K562 (cell line): ENCODE measurements at regions not wholly inside any gene's neighbourhood (a gene's known extent, or its start where the extent isn't known, plus 50 kb on each side); places are given as distances from the start of the nearest gene placed in this dataset.

Source experiments
- ATAC-seq: fragments of 200-7000 bp; cut with Tn5 transposase; 3 replicates; pipeline ENCODE4 v1.9.1; 2020; ENCODE audit warnings: moderate library complexity
- BruUV-seq: library from RNA; stranded (reverse); fragments of 400-500 nt; replicated peaks from 2 replicates; lab custom pipeline; 2021; lab: Mats Ljungman, UMichigan
- CTCF ChIA-PET: fragments of 300-600 bp; formaldehyde crosslinking; extraction: SDS; loops from one replicate; lab custom pipeline; 2021; ENCODE audit warnings: low intra/inter-chr PET ratio; lab: Yijun Ruan, JAX
- POLR2A ChIA-PET: fragments of 300-600, 350-650 bp; sonication (Branson Sonifier 250); formaldehyde crosslinking; extraction: SDS; loops from one replicate; lab custom pipeline; 2021; ENCODE audit warnings: antibody characterized with exemption, inconsistent platforms; lab: Yijun Ruan, JAX
- DNase-seq, 4 experiments: peaks; one replicate each; pipeline versions ENCODE4 v3.0.0 to v3.0.0-alpha.2; 2011 to 2018; ENCODE audit warnings: low spot score in 3 of 4, mixed read lengths in 3 of 4; ENCODE audit errors: extremely low read depth in 1 of 4
- FAIRE-seq: peaks from 2 replicates; lab custom pipeline; 2011; peaks lifted over from hg19 to GRCh38; lab: Jason Lieb, UNC
- H2AFZ ChIP-seq: 2 replicates; pipeline ENCODE4 v1.6.0; 2011; ENCODE audit warnings: low read depth, low read length, control low read depth, inconsistent platforms
- H3K27ac ChIP-seq: fragments of 200-600 bp; 3 replicates; pipeline ENCODE4 v1.8.0; 2011; ENCODE audit warnings: low read depth, mild to moderate bottlenecking, control low read depth, inconsistent platforms, low read length, moderate library complexity, mixed read lengths; ENCODE audit errors: extremely low read depth
- H3K27me3 ChIP-seq, 2 experiments: fragments of 300-600 bp in 1 of 2; 2 replicates in 1 of 2; 3 replicates in 1 of 2; pipeline versions ENCODE4 v1.6.0 to v1.8.0; 2011; ENCODE audit warnings: inconsistent platforms in 2 of 2, low read length in 2 of 2, mild to moderate bottlenecking in 1 of 2, mixed read lengths in 1 of 2, moderate library complexity in 1 of 2; ENCODE audit not compliant: control insufficient read depth in 2 of 2, insufficient read depth in 2 of 2
- H3K36me3 ChIP-seq: fragments of 300-600 bp; 3 replicates; pipeline ENCODE4 v1.8.0; 2011; ENCODE audit warnings: mild to moderate bottlenecking, low read length, inconsistent platforms; ENCODE audit not compliant: control insufficient read depth, insufficient read depth
- H3K4me1 ChIP-seq, 2 experiments: fragments of 200-600 bp in 1 of 2; replicated peaks in 1 of 2; 2 replicates in 1 of 2; 3 replicates in 1 of 2; pipeline versions ENCODE4 v1.5.1 to v1.8.0; 2011; ENCODE audit warnings: inconsistent platforms in 2 of 2, low read length in 2 of 2, mild to moderate bottlenecking in 1 of 2, mixed read lengths in 1 of 2, moderate library complexity in 1 of 2; ENCODE audit not compliant: control insufficient read depth in 2 of 2, insufficient read depth in 2 of 2
- H3K4me2 ChIP-seq: 2 replicates; pipeline ENCODE4 v1.6.1; 2011; ENCODE audit warnings: low read length, control low read depth, inconsistent platforms, mixed read lengths; ENCODE audit not compliant: insufficient read depth
- H3K4me3 ChIP-seq: fragments of 200-600 bp; sonication (generic), shearing (Covaris generic); 2 replicates; pipeline ENCODE4 v1.5.1; 2016; ENCODE audit warnings: control low read depth, inconsistent platforms
- H3K79me2 ChIP-seq: fragments of 200-600 bp; 3 replicates; pipeline ENCODE4 v1.8.0; 2011; ENCODE audit warnings: low read length, inconsistent platforms; ENCODE audit not compliant: control insufficient read depth, insufficient read depth
- H3K9ac ChIP-seq, 2 experiments: 2 replicates each; pipeline versions ENCODE4 v1.6.0 to v1.6.1; 2011; ENCODE audit warnings: low read depth in 2 of 2, low read length in 2 of 2, control low read depth in 1 of 2, inconsistent platforms in 1 of 2, mild to moderate bottlenecking in 1 of 2, mixed read lengths in 1 of 2; ENCODE audit not compliant: insufficient read depth in 1 of 2
- H3K9me1 ChIP-seq: one replicate; pipeline ENCODE4 v1.6.0; 2011; ENCODE audit warnings: inconsistent platforms, mild to moderate bottlenecking, low read length, moderate library complexity; ENCODE audit not compliant: control insufficient read depth, insufficient read depth
- H3K9me3 ChIP-seq: replicated peaks from 2 replicates; pipeline ENCODE4 v1.5.1; 2011; ENCODE audit warnings: low read depth, low read length, inconsistent platforms; ENCODE audit not compliant: control insufficient read depth, insufficient read depth
- H4K20me1 ChIP-seq: replicated peaks from 2 replicates; pipeline ENCODE4 v1.6.1; 2011; ENCODE audit warnings: low read length, inconsistent platforms, mixed read lengths; ENCODE audit not compliant: control insufficient read depth, insufficient read depth
- ATF7 ChIP-seq: fragments of 450-650 bp; IDR thresholded peaks from 2 replicates; pipeline ENCODE4 v1.7.1; 2014; ENCODE audit warnings: mild to moderate bottlenecking, moderate library complexity
- BACH1 ChIP-seq: fragments of 200-800 bp; sonication (Bioruptor generic); IDR thresholded peaks from 2 replicates; pipeline ENCODE4 v1.6.1; 2016; ENCODE audit warnings: missing genetic modification characterization, missing compliant biosample characterization
- DPF2 ChIP-seq: fragments of 450-650 bp; IDR thresholded peaks from 2 replicates; pipeline ENCODE4 v1.6.1; 2016
- EGR1 ChIP-seq: fragments of 450-650 bp; conservative IDR thresholded peaks from 2 replicates; pipeline ENCODE4 v1.6.1; 2017; ENCODE audit warnings: mild to moderate bottlenecking
- ETV1 ChIP-seq: fragments of 450-650 bp; conservative IDR thresholded peaks from 2 replicates; pipeline ENCODE4 v1.6.1; 2016; ENCODE audit warnings: missing genetic modification characterization, control low read depth, low read depth, missing compliant biosample characterization
- KHSRP ChIP-seq: fragments of 450-650 bp; IDR thresholded peaks from 2 replicates; pipeline ENCODE4 v1.6.1; 2017
- NRF1 ChIP-seq, 2 experiments: fragments of 450-650 bp; IDR thresholded peaks in 1 of 2; conservative IDR thresholded peaks in 1 of 2; 2 replicates each; pipeline ENCODE4 v1.6.1; 2014; ENCODE audit warnings: mild to moderate bottlenecking in 2 of 2
- PHTF2 ChIP-seq: fragments of 250-450 bp; sonication (Bioruptor Pico); IDR thresholded peaks from 2 replicates; pipeline ENCODE4 v1.5.0; 2021; ENCODE audit warnings: mild to moderate bottlenecking
- POLR2H ChIP-seq: IDR thresholded peaks from 2 replicates; pipeline ENCODE4 v1.6.1; 2016; ENCODE audit warnings: missing genetic modification characterization, low read depth, mild to moderate bottlenecking, control low read depth, missing compliant biosample characterization, moderate library complexity
- PTRF ChIP-seq: fragments of 450-650 bp; IDR thresholded peaks from 2 replicates; pipeline ENCODE4 v1.6.1; 2016; ENCODE audit warnings: mild to moderate bottlenecking, missing genetic modification characterization, missing compliant biosample characterization
- RCOR1 ChIP-seq, 2 experiments: IDR thresholded peaks; 2 replicates each; pipeline ENCODE4 v1.6.1; 2012; ENCODE audit warnings: low read depth in 2 of 2, low read length in 2 of 2, borderline replicate concordance in 1 of 2, improper control_type of control experiment in 1 of 2
- SMAD4 ChIP-seq: fragments of 250-450 bp; sonication (Bioruptor Pico); conservative IDR thresholded peaks from 2 replicates; pipeline ENCODE4 v1.8.0; 2021; ENCODE audit warnings: inconsistent platforms, mild to moderate bottlenecking, moderate library complexity
- SMARCA4 ChIP-seq: fragments of 450-650 bp; IDR thresholded peaks from 2 replicates; pipeline ENCODE4 v1.6.1; 2016
- SMARCE1 ChIP-seq: fragments of 450-650 bp; IDR thresholded peaks from 2 replicates; pipeline ENCODE4 v1.7.1; 2016; ENCODE audit warnings: mild to moderate bottlenecking
- SOX6 ChIP-seq: fragments of 450-650 bp; IDR thresholded peaks from 2 replicates; pipeline ENCODE4 v1.6.1; 2014; ENCODE audit warnings: mild to moderate bottlenecking
- SP2 ChIP-seq: IDR thresholded peaks from 2 replicates; pipeline ENCODE4 v1.6.1; 2011; ENCODE audit warnings: mild to moderate bottlenecking, low read depth, low read length, moderate library complexity; ENCODE audit not compliant: poor library complexity, severe bottlenecking; ENCODE audit errors: extremely low read depth
- ZFX ChIP-seq: sonication (generic); formaldehyde crosslinking; IDR thresholded peaks from 2 replicates; pipeline ENCODE4 v1.8.0; 2022; ENCODE audit warnings: mild to moderate bottlenecking, missing genetic modification reagents, moderate library complexity
- ZKSCAN1 ChIP-seq: fragments of 150-350 bp; IDR thresholded peaks from 2 replicates; pipeline ENCODE4 v1.6.1; 2016; ENCODE audit warnings: low read depth, low read length
- WGBS: fragments of 100-300 bp; shearing (Covaris generic); methylation state at CpG from one replicate; pipeline ENCODE4 v1.1.6; 2016; ENCODE audit warnings: low coverage, mixed read lengths; ENCODE audit not compliant: insufficient coverage; ENCODE audit errors: missing lambda C conversion rate; 5-methylcytosine and 5-hydroxymethylcytosine counted together
- in situ Hi-C: fragments of 300-500 bp; cut with MboI; formaldehyde crosslinking; loops from 4 replicates; pipeline ENCODE4 v1.15.0; 2018; ENCODE audit warnings: inconsistent platforms, mixed read lengths
- intact Hi-C: fragments of 100-400 bp; cut with micrococcal nuclease; formaldehyde crosslinking; loops from 2 replicates; pipeline ENCODE4 v1.14.2; 2022
- TF ChIP-seq, protein P1 (sequence below): fragments of 450-650 bp; IDR thresholded peaks from 2 replicates; pipeline ENCODE4 v1.6.1; 2016
- TF ChIP-seq, protein P2 (sequence below): fragments of 450-650 bp; conservative IDR thresholded peaks from 2 replicates; pipeline ENCODE4 v1.6.1; 2016; ENCODE audit warnings: missing genetic modification characterization, low read depth, mild to moderate bottlenecking, missing compliant biosample characterization, moderate library complexity
- TF ChIP-seq, protein P3 (sequence below), 2 experiments: fragments of 450-650 bp; conservative IDR thresholded peaks; 2 replicates each; pipeline ENCODE4 v1.6.1; 2017; ENCODE audit warnings: mild to moderate bottlenecking in 2 of 2, moderate library complexity in 2 of 2

DNA sequence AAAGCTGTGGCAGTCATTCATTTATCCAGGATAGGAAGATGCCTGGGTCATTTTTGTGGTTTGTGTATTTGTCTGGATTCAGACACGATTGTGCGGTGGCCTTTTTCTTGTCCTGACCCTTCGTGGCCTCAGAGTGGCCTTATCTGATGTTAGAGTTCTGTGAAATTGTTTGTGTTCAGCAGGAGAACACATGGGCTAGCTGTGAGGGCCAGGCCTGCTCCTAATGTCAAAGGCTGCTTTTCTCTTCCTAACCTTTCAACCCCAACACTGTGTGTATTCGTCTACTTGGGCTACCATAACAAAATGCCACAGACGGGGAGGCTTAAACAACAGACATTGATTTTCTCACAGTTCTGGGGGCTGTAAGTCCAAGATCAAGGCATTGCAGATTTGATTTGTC, 321.8 kb downstream of the CD83 start:
- Histone ChIP-seq H3K79me2 (no peaks in the 10 kb centered on the region), H3K4me3 (no peak overlapping the region), H3K36me3 (no peaks in the 10 kb centered on the region), H3K4me1 (peaks cover 0 to 13% of the 10 kb centered on the region in 2 experiments), H4K20me1 (no peaks in the 10 kb centered on the region), H3K27me3 (no peaks in the 10 kb centered on the region), H3K27ac (no peak overlapping the region), H3K9ac (no peak overlapping the region), H3K9me1 (no peaks in the 10 kb centered on the region), H3K4me2 (peak overlapping the region; percentile 9; the same call in 1 of the 2 replicates), H2AFZ (peak overlapping the region; percentile 74), H3K9me3 (no peaks in the 10 kb centered on the region)
- ChIA-PET CTCF (interaction anchor here (0.7 kb wide), 1 partner anchor 113 kb away, joined by 3 read pairs; no protein-coding TSS in a partner anchor), POLR2A (interaction anchor here (0.8 kb wide), 2 partner anchors 10 to 13 kb away, joined by 3 to 4 read pairs; no protein-coding TSS in a partner anchor)
- peak in 1 of 4 experiments; percentile 35 for DNase-seq
- intact Hi-C loops: no loop called here
- in situ Hi-C loops: no loop called here
- ATAC-seq: peak; percentile 71
- WGBS: 8% methylated on average over 5 of the region's 5 CpGs
- BruUV-seq: no TSS peak
- FAIRE-seq: no peak
- 0 out of 2 replicates have a peak, but pooled peaks have one; percentile 18 for TF ChIP-seq PHTF2 (CRISPR knock-in tag)
- TF ChIP-seq, protein P1, sequence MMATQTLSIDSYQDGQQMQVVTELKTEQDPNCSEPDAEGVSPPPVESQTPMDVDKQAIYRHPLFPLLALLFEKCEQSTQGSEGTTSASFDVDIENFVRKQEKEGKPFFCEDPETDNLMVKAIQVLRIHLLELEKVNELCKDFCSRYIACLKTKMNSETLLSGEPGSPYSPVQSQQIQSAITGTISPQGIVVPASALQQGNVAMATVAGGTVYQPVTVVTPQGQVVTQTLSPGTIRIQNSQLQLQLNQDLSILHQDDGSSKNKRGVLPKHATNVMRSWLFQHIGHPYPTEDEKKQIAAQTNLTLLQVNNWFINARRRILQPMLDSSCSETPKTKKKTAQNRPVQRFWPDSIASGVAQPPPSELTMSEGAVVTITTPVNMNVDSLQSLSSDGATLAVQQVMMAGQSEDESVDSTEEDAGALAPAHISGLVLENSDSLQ: 0 out of 2 replicates have a peak, but pooled peaks have one; percentile 10
- TF ChIP-seq EGR1: no peak
- TF ChIP-seq NRF1 (conservative IDR thresholded peaks at IDR 0.05 in 1 of 2, IDR thresholded peaks at IDR 0.05 in 1 of 2): no peak
- no peak for TF ChIP-seq POLR2H (tag)
- TF ChIP-seq SOX6: peak; percentile 68; the same call in 1 of the 2 replicates
- 0 out of 2 replicates have a peak, but pooled peaks have one; percentile 31 for TF ChIP-seq DPF2
- TF ChIP-seq RCOR1 (IDR thresholded peaks at IDR 0.05; ENCODE audit: borderline replicate concordance in 1 of 2, low read depth in 2 of 2, low read length in 2 of 2): peak in 1 of 2 experiments; percentile 73; a peak in 2 of 4 replicates
- 0 out of 2 replicates have a peak, but pooled peaks have one; percentile 17 for TF ChIP-seq ATF7
- TF ChIP-seq, protein P2, sequence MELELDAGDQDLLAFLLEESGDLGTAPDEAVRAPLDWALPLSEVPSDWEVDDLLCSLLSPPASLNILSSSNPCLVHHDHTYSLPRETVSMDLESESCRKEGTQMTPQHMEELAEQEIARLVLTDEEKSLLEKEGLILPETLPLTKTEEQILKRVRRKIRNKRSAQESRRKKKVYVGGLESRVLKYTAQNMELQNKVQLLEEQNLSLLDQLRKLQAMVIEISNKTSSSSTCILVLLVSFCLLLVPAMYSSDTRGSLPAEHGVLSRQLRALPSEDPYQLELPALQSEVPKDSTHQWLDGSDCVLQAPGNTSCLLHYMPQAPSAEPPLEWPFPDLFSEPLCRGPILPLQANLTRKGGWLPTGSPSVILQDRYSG: 0 out of 2 replicates have a peak, but pooled peaks have one; percentile 23
- TF ChIP-seq SMARCE1: peak; percentile 46; the same call in 1 of the 2 replicates
- TF ChIP-seq ETV1 (tag): no peak
- 0 out of 2 replicates have a peak, but pooled peaks have one; percentile 9 for TF ChIP-seq SMARCA4
- TF ChIP-seq BACH1: peak; percentile 48; the same call in 1 of the 2 replicates
- 0 out of 2 replicates have a peak, but pooled peaks have one; percentile 49 for TF ChIP-seq PTRF
- TF ChIP-seq, protein P3, sequence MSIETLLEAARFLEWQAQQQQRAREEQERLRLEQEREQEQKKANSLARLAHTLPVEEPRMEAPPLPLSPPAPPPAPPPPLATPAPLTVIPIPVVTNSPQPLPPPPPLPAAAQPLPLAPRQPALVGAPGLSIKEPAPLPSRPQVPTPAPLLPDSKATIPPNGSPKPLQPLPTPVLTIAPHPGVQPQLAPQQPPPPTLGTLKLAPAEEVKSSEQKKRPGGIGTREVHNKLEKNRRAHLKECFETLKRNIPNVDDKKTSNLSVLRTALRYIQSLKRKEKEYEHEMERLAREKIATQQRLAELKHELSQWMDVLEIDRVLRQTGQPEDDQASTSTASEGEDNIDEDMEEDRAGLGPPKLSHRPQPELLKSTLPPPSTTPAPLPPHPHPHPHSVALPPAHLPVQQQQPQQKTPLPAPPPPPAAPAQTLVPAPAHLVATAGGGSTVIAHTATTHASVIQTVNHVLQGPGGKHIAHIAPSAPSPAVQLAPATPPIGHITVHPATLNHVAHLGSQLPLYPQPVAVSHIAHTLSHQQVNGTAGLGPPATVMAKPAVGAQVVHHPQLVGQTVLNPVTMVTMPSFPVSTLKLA (conservative IDR thresholded peaks at IDR 0.05): 0 out of 4 replicates have a peak, but pooled peaks of 1 of the 2 experiments have one; percentile 5
- TF ChIP-seq ZKSCAN1: no peak
- no peak for TF ChIP-seq SP2
- peak; percentile 14; the same call in 1 of the 2 replicates for TF ChIP-seq ZFX (CRISPR knock-in tag)
- TF ChIP-seq KHSRP: no peak
- TF ChIP-seq SMAD4 (CRISPR knock-in tag): peak; percentile 64
